Panc1 (cell line): ENCODE measurements at regions not wholly inside any gene's neighbourhood (a gene's known extent, or its start where the extent isn't known, plus 50 kb on each side); places are given as distances from the start of the nearest gene placed in this dataset.

Experiments
- POLR2AphosphoS5 ChIP-seq: IDR thresholded peaks from 2 replicates; pipeline ENCODE4 v1.6.1; 2012; ENCODE audit warnings: mild to moderate bottlenecking, low read depth, low read length, moderate library complexity
- REST ChIP-seq, 2 experiments: IDR thresholded peaks; 2 replicates each; pipeline ENCODE4 v1.6.1; 2011 to 2012; ENCODE audit warnings: low read depth in 2 of 2, control low read depth in 1 of 2, low read length in 1 of 2, mild to moderate bottlenecking in 1 of 2, moderate library complexity in 1 of 2; ENCODE audit not compliant: insufficient read depth in 1 of 2
- TCF7L2 ChIP-seq: IDR thresholded peaks from 2 replicates; pipeline ENCODE4 v1.6.1; 2011; ENCODE audit warnings: mild to moderate bottlenecking, low read depth, low read length, inconsistent platforms
- TF ChIP-seq, protein P1 (sequence below): fragments of 450-650 bp; IDR thresholded peaks from 2 replicates; pipeline ENCODE4 v1.5.1; 2017; ENCODE audit warnings: mild to moderate bottlenecking

- TF ChIP-seq, protein P1, sequence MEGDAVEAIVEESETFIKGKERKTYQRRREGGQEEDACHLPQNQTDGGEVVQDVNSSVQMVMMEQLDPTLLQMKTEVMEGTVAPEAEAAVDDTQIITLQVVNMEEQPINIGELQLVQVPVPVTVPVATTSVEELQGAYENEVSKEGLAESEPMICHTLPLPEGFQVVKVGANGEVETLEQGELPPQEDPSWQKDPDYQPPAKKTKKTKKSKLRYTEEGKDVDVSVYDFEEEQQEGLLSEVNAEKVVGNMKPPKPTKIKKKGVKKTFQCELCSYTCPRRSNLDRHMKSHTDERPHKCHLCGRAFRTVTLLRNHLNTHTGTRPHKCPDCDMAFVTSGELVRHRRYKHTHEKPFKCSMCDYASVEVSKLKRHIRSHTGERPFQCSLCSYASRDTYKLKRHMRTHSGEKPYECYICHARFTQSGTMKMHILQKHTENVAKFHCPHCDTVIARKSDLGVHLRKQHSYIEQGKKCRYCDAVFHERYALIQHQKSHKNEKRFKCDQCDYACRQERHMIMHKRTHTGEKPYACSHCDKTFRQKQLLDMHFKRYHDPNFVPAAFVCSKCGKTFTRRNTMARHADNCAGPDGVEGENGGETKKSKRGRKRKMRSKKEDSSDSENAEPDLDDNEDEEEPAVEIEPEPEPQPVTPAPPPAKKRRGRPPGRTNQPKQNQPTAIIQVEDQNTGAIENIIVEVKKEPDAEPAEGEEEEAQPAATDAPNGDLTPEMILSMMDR: no peak
- TF ChIP-seq TCF7L2: no peak
- no peak for TF ChIP-seq REST (IDR thresholded peaks at IDR 0.05; ENCODE audit: insufficient read depth in 1 of 2, low read depth in 2 of 2, low read length in 1 of 2)
- no peak for TF ChIP-seq POLR2AphosphoS5
These were observed 382.5 kb downstream of the MED10 start for GRCh38 chr5:5995819-5996218.
